Coronary artery (tissue), 2 donors: ENCODE measurements at regions not wholly inside any gene's neighbourhood (a gene's known extent, or its start where the extent isn't known, plus 50 kb on each side); places are given as distances from the start of the nearest gene placed in this dataset.

Source experiments
- DNase-seq: peaks from one replicate; pipeline ENCODE4 v3.0.0-alpha.2; 2017; ENCODE audit warnings: low spot score
- H3K27ac ChIP-seq, 2 donors: fragments of 200-600 bp; sonication (generic); one replicate each; pipeline ENCODE4 v1.5.1; 2016 to 2019
- H3K4me3 ChIP-seq: fragments of 200-600 bp; sonication (generic); 2 replicates; pipeline ENCODE4 v1.5.1; 2016; ENCODE audit warnings: mild to moderate bottlenecking, moderate library complexity
- TF ChIP-seq, protein P1 (sequence below): fragments of 200-600 bp; sonication (generic); IDR thresholded peaks from one replicate; pipeline ENCODE4 v1.5.1; 2019; ENCODE audit warnings: antibody characterized with exemption

DNA sequence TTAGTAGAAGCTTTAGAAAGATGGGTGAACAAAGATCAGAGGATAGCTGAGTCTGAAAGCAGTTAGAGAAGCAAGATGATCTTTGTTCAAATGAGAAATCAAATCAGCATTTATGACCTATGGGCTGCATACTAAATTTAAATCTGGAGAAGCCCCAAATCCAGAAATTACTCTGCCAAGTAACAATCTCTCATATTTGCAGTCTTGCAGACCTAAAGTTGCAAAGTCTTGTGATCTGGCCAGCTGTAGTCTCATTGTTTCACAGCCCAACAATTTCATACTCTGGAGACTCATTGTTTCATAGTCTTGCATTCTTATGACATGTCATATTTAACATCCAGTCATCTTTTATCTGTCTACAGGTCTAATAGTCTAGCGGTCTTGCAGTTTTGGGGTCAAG is 364.9 kb upstream of the RSPO3 start:
- DNase-seq = no peak
- Histone ChIP-seq H3K4me3 (no peak overlapping the region), H3K27ac (no peak overlapping the region)
- TF ChIP-seq, protein P1, sequence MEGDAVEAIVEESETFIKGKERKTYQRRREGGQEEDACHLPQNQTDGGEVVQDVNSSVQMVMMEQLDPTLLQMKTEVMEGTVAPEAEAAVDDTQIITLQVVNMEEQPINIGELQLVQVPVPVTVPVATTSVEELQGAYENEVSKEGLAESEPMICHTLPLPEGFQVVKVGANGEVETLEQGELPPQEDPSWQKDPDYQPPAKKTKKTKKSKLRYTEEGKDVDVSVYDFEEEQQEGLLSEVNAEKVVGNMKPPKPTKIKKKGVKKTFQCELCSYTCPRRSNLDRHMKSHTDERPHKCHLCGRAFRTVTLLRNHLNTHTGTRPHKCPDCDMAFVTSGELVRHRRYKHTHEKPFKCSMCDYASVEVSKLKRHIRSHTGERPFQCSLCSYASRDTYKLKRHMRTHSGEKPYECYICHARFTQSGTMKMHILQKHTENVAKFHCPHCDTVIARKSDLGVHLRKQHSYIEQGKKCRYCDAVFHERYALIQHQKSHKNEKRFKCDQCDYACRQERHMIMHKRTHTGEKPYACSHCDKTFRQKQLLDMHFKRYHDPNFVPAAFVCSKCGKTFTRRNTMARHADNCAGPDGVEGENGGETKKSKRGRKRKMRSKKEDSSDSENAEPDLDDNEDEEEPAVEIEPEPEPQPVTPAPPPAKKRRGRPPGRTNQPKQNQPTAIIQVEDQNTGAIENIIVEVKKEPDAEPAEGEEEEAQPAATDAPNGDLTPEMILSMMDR = no peak

GRCh38 chr6:126761854-126762253 is 356.6 kb upstream of the RSPO3 start:
- DNase-seq = no peak
- Histone ChIP-seq H3K27ac (no peak overlapping the region), H3K4me3 (no peak overlapping the region)
- TF ChIP-seq, protein P1 = no peak

- DNase-seq = no peak
These were observed 354.4 kb upstream of the RSPO3 start for GRCh38 chr6:126764104-126764503.

GRCh38 chr6:126764671-126765070 is 353.8 kb upstream of the RSPO3 start:
- TF ChIP-seq, protein P1 = no peak
- H3K27ac ChIP-seq = no peak overlapping the region

More at GRCh38 chr6:126764104-126764503, 354.4 kb upstream of the RSPO3 start:
- TF ChIP-seq, protein P1 = no peak
- H3K27ac ChIP-seq = no peak overlapping the region
- no peak overlapping the region for H3K4me3 ChIP-seq

GRCh38 chr6:126766820-126767219 is 351.7 kb upstream of the RSPO3 start:
- DNase-seq = no peak
- no peak overlapping the region for H3K4me3 ChIP-seq
- TF ChIP-seq, protein P1 = no peak
- H3K27ac ChIP-seq = no peak overlapping the region

More at GRCh38 chr6:126764671-126765070, 353.8 kb upstream of the RSPO3 start:
- DNase-seq = no peak
- H3K4me3 ChIP-seq = no peak overlapping the region

DNA sequence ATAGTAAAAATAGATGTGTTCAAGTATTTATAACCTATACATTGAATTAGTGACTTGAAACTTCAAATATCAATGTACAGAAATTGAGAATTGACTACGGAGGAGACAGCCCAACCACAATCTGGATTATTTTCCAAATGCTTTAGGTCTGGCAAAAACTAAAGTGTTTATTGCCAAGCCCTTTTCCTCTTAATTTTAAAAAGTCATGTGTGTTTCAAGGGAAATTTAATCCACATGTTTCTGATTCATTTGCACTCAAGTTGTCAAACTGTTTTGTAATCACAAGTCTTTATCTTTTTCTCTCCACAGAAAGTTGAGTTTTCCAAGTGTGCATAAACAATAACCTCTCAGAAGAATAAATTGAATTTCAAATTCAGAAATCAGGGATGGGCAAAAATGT is 350.8 kb upstream of the RSPO3 start:
- no peak for DNase-seq
- TF ChIP-seq, protein P1 = no peak
- Histone ChIP-seq H3K27ac (no peak overlapping the region), H3K4me3 (no peak overlapping the region)

- TF ChIP-seq, protein P1 = no peak
- no peak overlapping the region for H3K4me3 ChIP-seq
- no peak overlapping the region for H3K27ac ChIP-seq
- no peak for DNase-seq
These were observed 348.3 kb upstream of the RSPO3 start for GRCh38 chr6:126770176-126770575.
